GM23338 (cell line): ENCODE measurements at regions not wholly inside any gene's neighbourhood (a gene's known extent, or its start where the extent isn't known, plus 50 kb on each side); places are given as distances from the start of the nearest gene placed in this dataset.

Source experiments
- CREB1 ChIP-seq: fragments of 250-450 bp; sonication (Bioruptor Pico); IDR thresholded peaks from 2 replicates; pipeline ENCODE4 v1.5.0; 2020; ENCODE audit warnings: low read depth, mild to moderate bottlenecking, moderate library complexity
- CTCF ChIP-seq, 2 experiments: fragments of 200-600 bp in 1 of 2; sonication (generic) in 1 of 2; conservative IDR thresholded peaks; 2 replicates each; pipeline versions ENCODE4 v1.5.1 to v1.6.1; 2016 to 2017; ENCODE audit warnings: antibody characterized with exemption in 2 of 2, low read depth in 2 of 2, mild to moderate bottlenecking in 2 of 2, moderate library complexity in 1 of 2
- EZH2 ChIP-seq: fragments of 200-600 bp; sonication (generic); IDR thresholded peaks from one replicate; pipeline ENCODE4 v1.8.0; 2017; ENCODE audit warnings: antibody characterized with exemption, mild to moderate bottlenecking, low read depth; ENCODE audit not compliant: unreplicated experiment
- EZH2phosphoT487 ChIP-seq: fragments of 200-600 bp; sonication (generic); IDR thresholded peaks from one replicate; pipeline ENCODE4 v1.8.1; 2018; ENCODE audit warnings: antibody characterized with exemption; ENCODE audit not compliant: unreplicated experiment
- POLR2AphosphoS5 ChIP-seq: IDR thresholded peaks from 2 replicates; pipeline ENCODE4 v1.6.1; 2016; ENCODE audit warnings: antibody characterized with exemption, low read depth
- REST ChIP-seq: IDR thresholded peaks from one replicate; pipeline ENCODE4 v1.6.1; 2018; ENCODE audit warnings: antibody characterized with exemption; ENCODE audit not compliant: unreplicated experiment
- STAT1 ChIP-seq: IDR thresholded peaks from one replicate; pipeline ENCODE4 v1.6.1; 2016; ENCODE audit warnings: antibody characterized with exemption; ENCODE audit not compliant: unreplicated experiment
- ZNF331 ChIP-seq: fragments of 250-450 bp; sonication (Bioruptor Pico); IDR thresholded peaks from 2 replicates; pipeline ENCODE4 v1.5.0; 2020; ENCODE audit warnings: low read depth, mild to moderate bottlenecking, moderate library complexity

- TF ChIP-seq ZNF331 (CRISPR knock-in tag): no peak
- TF ChIP-seq CTCF (conservative IDR thresholded peaks at IDR 0.05; ENCODE audit: low read depth in 2 of 2): no peak
- TF ChIP-seq POLR2AphosphoS5: no peak
- no peak for TF ChIP-seq EZH2
- no peak for TF ChIP-seq REST
- TF ChIP-seq CREB1 (CRISPR knock-in tag): no peak
- no peak for TF ChIP-seq EZH2phosphoT487
- no peak for TF ChIP-seq STAT1
Observed at GRCh38 chr9:82327641-82328040, 339.1 kb downstream of the SPATA31D1 start.
